Smooth muscle cell (in vitro differentiated cells): ENCODE measurements at regions not wholly inside any gene's neighbourhood (a gene's known extent, or its start where the extent isn't known, plus 50 kb on each side); places are given as distances from the start of the nearest gene placed in this dataset.
"Not testable (repeated sequence)": the region's sequence is repeated elsewhere in the genome, so short reads cannot be mapped to it uniquely, and the experiment has no call there.

Experiments
- DNase-seq: peaks from one replicate; lab custom pipeline; 2025; ENCODE audit not compliant: unreplicated experiment; lab: John Stamatoyannopoulos, UW
- H2AFZ ChIP-seq: fragments of 200-600 bp; sonication (generic); 2 replicates; pipeline ENCODE4 v1.6.0; 2016; ENCODE audit warnings: antibody characterized with exemption, low read depth, mild to moderate bottlenecking
- H3F3A ChIP-seq: fragments of 200-600 bp; sonication (generic); 2 replicates; pipeline ENCODE4 v1.6.0; 2017; ENCODE audit warnings: antibody characterized with exemption, low read depth
- H3K27ac ChIP-seq: fragments of 200-600 bp; sonication (generic); 2 replicates; pipeline ENCODE4 v1.5.1; 2016; ENCODE audit warnings: low read depth, mild to moderate bottlenecking
- H3K27me3 ChIP-seq: fragments of 200-600 bp; sonication (generic); 2 replicates; pipeline ENCODE4 v1.6.1; 2016; ENCODE audit warnings: low read depth, mild to moderate bottlenecking
- H3K36me3 ChIP-seq: fragments of 200-600 bp; sonication (generic); 2 replicates; pipeline ENCODE4 v1.5.1; 2016; ENCODE audit warnings: low read depth
- H3K4me1 ChIP-seq: fragments of 200-600 bp; sonication (generic); 2 replicates; pipeline ENCODE4 v1.5.1; 2016; ENCODE audit warnings: low read depth
- H3K4me2 ChIP-seq: fragments of 200-600 bp; sonication (generic); 2 replicates; pipeline ENCODE4 v1.6.0; 2016; ENCODE audit warnings: mild to moderate bottlenecking
- H3K4me3 ChIP-seq: fragments of 200-600 bp; sonication (generic); 2 replicates; pipeline ENCODE4 v1.5.1; 2016; ENCODE audit warnings: mild to moderate bottlenecking
- H3K79me2 ChIP-seq: fragments of 200-600 bp; sonication (generic); 2 replicates; pipeline ENCODE4 v1.6.0; 2016; ENCODE audit warnings: low read depth, mild to moderate bottlenecking
- H3K9ac ChIP-seq: fragments of 200-600 bp; sonication (generic); 2 replicates; pipeline ENCODE4 v1.6.0; 2016; ENCODE audit warnings: low read depth
- H3K9me3 ChIP-seq: fragments of 200-600 bp; sonication (generic); replicated peaks from 2 replicates; pipeline ENCODE4 v1.5.1; 2016; ENCODE audit warnings: low read depth
- H4K20me1 ChIP-seq: fragments of 200-600 bp; sonication (generic); 2 replicates; pipeline ENCODE4 v1.6.0; 2016; ENCODE audit warnings: low read depth
- CTCF ChIP-seq: fragments of 200-600 bp; sonication (generic); IDR thresholded peaks from 2 replicates; pipeline ENCODE4 v1.5.1; 2017; ENCODE audit warnings: borderline replicate concordance, mild to moderate bottlenecking, antibody characterized with exemption; ENCODE audit not compliant: insufficient read depth, poor library complexity, severe bottlenecking
- WGBS: methylation state at CpG from one replicate; pipeline ENCODE4 v1.1.7; 2016; ENCODE audit warnings: low lambda C conversion rate; 5-methylcytosine and 5-hydroxymethylcytosine counted together

GRCh38 chr3:22401499-22401898, 650.5 kb upstream of the ZNF385D start:
- Histone ChIP-seq H3K79me2 (no peaks in the 10 kb centered on the region), H3F3A (no peaks in the 10 kb centered on the region), H3K9ac (no peak overlapping the region), H3K36me3 (no peaks in the 10 kb centered on the region), H2AFZ (no peak overlapping the region), H3K27ac (no peak overlapping the region), H3K4me1 (no peaks in the 10 kb centered on the region), H3K4me3 (no peak overlapping the region), H4K20me1 (no peaks in the 10 kb centered on the region), H3K9me3 (no peaks in the 10 kb centered on the region), H3K27me3 (peaks cover 4% of the 10 kb centered on the region), H3K4me2 (no peak overlapping the region)
- TF ChIP-seq CTCF = no peak
- DNase-seq = no peak

GRCh38 chr3:22414239-22414638, 663.2 kb upstream of the ZNF385D start:
- H3K4me1 ChIP-seq = no peaks in the 10 kb centered on the region
- no peak overlapping the region for H3K4me3 ChIP-seq
- TF ChIP-seq CTCF = no peak
- H2AFZ ChIP-seq = no peak overlapping the region
- H3K27ac ChIP-seq = no peak overlapping the region
- H3K9ac ChIP-seq = no peak overlapping the region
- 79% methylated on average over 3 of the region's 3 CpGs for WGBS
- no peak overlapping the region for H3K4me2 ChIP-seq
- no peaks in the 10 kb centered on the region for H3K36me3 ChIP-seq
- no peak for DNase-seq
- H3K79me2 ChIP-seq = no peaks in the 10 kb centered on the region
- H3K9me3 ChIP-seq = no peaks in the 10 kb centered on the region
- H3F3A ChIP-seq = no peaks in the 10 kb centered on the region
- no peaks in the 10 kb centered on the region for H4K20me1 ChIP-seq
- H3K27me3 ChIP-seq = no peaks in the 10 kb centered on the region

- not testable (repeated sequence) for H3F3A ChIP-seq, H3K27ac ChIP-seq, H3K27me3 ChIP-seq, H3K4me3 ChIP-seq, H3K9me3 ChIP-seq, H3K4me2 ChIP-seq, DNase-seq, H3K36me3 ChIP-seq, H4K20me1 ChIP-seq, H3K79me2 ChIP-seq, H2AFZ ChIP-seq, H3K9ac ChIP-seq, H3K4me1 ChIP-seq
- 76% methylated on average over 19 of the region's 19 CpGs for WGBS
Observed at GRCh38 chr3:22416838-22417446, 665.9 kb upstream of the ZNF385D start.

- Histone ChIP-seq H3K27me3 (no peaks in the 10 kb centered on the region), H3F3A (no peaks in the 10 kb centered on the region), H3K36me3 (no peaks in the 10 kb centered on the region), H3K4me3 (no peak overlapping the region), H4K20me1 (no peaks in the 10 kb centered on the region), H3K4me1 (no peaks in the 10 kb centered on the region), H3K4me2 (no peak overlapping the region), H3K27ac (no peak overlapping the region), H2AFZ (no peak overlapping the region), H3K9me3 (no peaks in the 10 kb centered on the region), H3K79me2 (no peaks in the 10 kb centered on the region), H3K9ac (no peak overlapping the region)
- TF ChIP-seq CTCF = no peak
- DNase-seq = no peak
Observed at GRCh38 chr3:22419261-22419660, 668.3 kb upstream of the ZNF385D start.
